SK-N-SH (cell line): ENCODE measurements at regions not wholly inside any gene's neighbourhood (a gene's known extent, or its start where the extent isn't known, plus 50 kb on each side); places are given as distances from the start of the nearest gene placed in this dataset.

ENCODE experiments used
- CTCF ChIA-PET: fragments of 300-600, 350-600 bp; formaldehyde crosslinking; extraction: SDS; loops from one replicate; lab custom pipeline; 2021; lab: Yijun Ruan, JAX
- POLR2A ChIA-PET: fragments of 350-600 bp; sonication (Branson Sonifier 250); formaldehyde crosslinking; extraction: SDS; loops from one replicate; lab custom pipeline; 2020; ENCODE audit warnings: antibody characterized with exemption, inconsistent platforms; lab: Yijun Ruan, JAX
- DNase-seq: peaks from one replicate; pipeline ENCODE4 v3.0.0; 2012
- H2AFZ ChIP-seq: fragments of 200-600 bp; sonication (generic); 2 replicates; pipeline ENCODE4 v1.8.1; 2016; ENCODE audit warnings: antibody characterized with exemption, mild to moderate bottlenecking, low read depth
- H3F3A ChIP-seq: fragments of 200-600 bp; sonication (generic); replicated peaks from 2 replicates; pipeline ENCODE3; 2016; ENCODE audit warnings: antibody characterized with exemption, mild to moderate bottlenecking; ENCODE audit not compliant: insufficient read depth
- H3K27ac ChIP-seq, 2 experiments: fragments of 200-500 bp in 1 of 2; fragments of 200-600 bp in 1 of 2; sonication (Bioruptor generic) in 1 of 2; sonication (generic), shearing (Covaris generic) in 1 of 2; 2 replicates each; pipeline versions ENCODE4 v1.5.1 to v1.6.1; 2014 to 2016; ENCODE audit warnings: low read depth in 2 of 2, inconsistent platforms in 1 of 2, low read length in 1 of 2, mild to moderate bottlenecking in 1 of 2, mixed read lengths in 1 of 2
- H3K27me3 ChIP-seq: fragments of 200-600 bp; sonication (generic), shearing (Covaris generic); 2 replicates; pipeline ENCODE4 v1.6.1; 2016; ENCODE audit warnings: mixed run types; ENCODE audit not compliant: insufficient read depth
- H3K36me3 ChIP-seq, 2 experiments: fragments of 200-500 bp in 1 of 2; fragments of 200-600 bp in 1 of 2; sonication (Bioruptor generic) in 1 of 2; sonication (generic) in 1 of 2; replicated peaks in 1 of 2; 2 replicates each; pipeline versions ENCODE3 to v1.5.1; 2014 to 2016; ENCODE audit warnings: low read length in 1 of 2, mild to moderate bottlenecking in 1 of 2; ENCODE audit not compliant: insufficient read depth in 2 of 2, control insufficient read depth in 1 of 2
- H3K4me1 ChIP-seq, 2 experiments: fragments of 200-500 bp in 1 of 2; fragments of 200-600 bp in 1 of 2; sonication (Bioruptor generic) in 1 of 2; sonication (generic), shearing (Covaris generic) in 1 of 2; 2 replicates each; pipeline versions ENCODE4 v1.5.1 to v1.6.1; 2014 to 2016; ENCODE audit warnings: low read depth in 1 of 2, low read length in 1 of 2, mixed run types in 1 of 2; ENCODE audit not compliant: insufficient read depth in 2 of 2, control insufficient read depth in 1 of 2
- H3K4me2 ChIP-seq: fragments of 200-600 bp; sonication (generic), shearing (Covaris generic); 2 replicates; pipeline ENCODE4 v1.6.1; 2017; ENCODE audit warnings: mixed run types
- H3K4me3 ChIP-seq, 2 experiments: fragments of 200-500 bp in 1 of 2; fragments of 200-600 bp in 1 of 2; sonication (Bioruptor generic) in 1 of 2; sonication (generic), shearing (Covaris generic) in 1 of 2; 2 replicates each; pipeline versions ENCODE4 v1.5.1 to v1.8.1; 2014 to 2016; ENCODE audit warnings: low read depth in 2 of 2, inconsistent platforms in 1 of 2, low read length in 1 of 2, mild to moderate bottlenecking in 1 of 2, mixed read lengths in 1 of 2, moderate library complexity in 1 of 2
- H3K79me2 ChIP-seq: fragments of 200-600 bp; sonication (generic); 2 replicates; pipeline ENCODE4 v1.8.1; 2017; ENCODE audit warnings: mild to moderate bottlenecking; ENCODE audit not compliant: insufficient read depth
- H3K9ac ChIP-seq: fragments of 200-600 bp; sonication (generic); 2 replicates; pipeline ENCODE4 v1.6.1; 2017; ENCODE audit warnings: mixed run types
- H3K9me2 ChIP-seq: fragments of 200-600 bp; sonication (generic); 2 replicates; pipeline ENCODE4 v1.6.1; 2017; ENCODE audit warnings: mixed run types
- H3K9me3 ChIP-seq: fragments of 200-600 bp; sonication (generic); 2 replicates; pipeline ENCODE4 v1.6.1; 2017; ENCODE audit warnings: mixed run types, mild to moderate bottlenecking, moderate library complexity
- H4K20me1 ChIP-seq: fragments of 200-600 bp; sonication (generic); 2 replicates; pipeline ENCODE4 v1.6.1; 2017; ENCODE audit warnings: mild to moderate bottlenecking, mixed run types; ENCODE audit not compliant: insufficient read depth
- CHD2 ChIP-seq: fragments of 150-350 bp; IDR thresholded peaks from 2 replicates; pipeline ENCODE4 v1.6.1; 2018; ENCODE audit warnings: low read length; ENCODE audit not compliant: partially characterized antibody
- ELF1 ChIP-seq: IDR thresholded peaks from 2 replicates; pipeline ENCODE4 v1.4.0; 2012
- FOSL2 ChIP-seq: IDR thresholded peaks from 2 replicates; pipeline ENCODE4 v1.4.0; 2012; ENCODE audit warnings: low read depth, mild to moderate bottlenecking, moderate library complexity, borderline replicate concordance
- FOXJ3 ChIP-seq: sonication (generic); formaldehyde crosslinking; IDR thresholded peaks from 2 replicates; pipeline ENCODE4 v1.5.1; 2020; ENCODE audit warnings: mild to moderate bottlenecking, missing genetic modification reagents
- GABPA ChIP-seq: IDR thresholded peaks from 2 replicates; pipeline ENCODE4 v1.4.0; 2012; ENCODE audit warnings: low read depth, mild to moderate bottlenecking
- GATA2 ChIP-seq: sonication (generic); formaldehyde crosslinking; IDR thresholded peaks from 2 replicates; pipeline ENCODE4 v1.5.0; 2020; ENCODE audit warnings: mild to moderate bottlenecking, missing genetic modification reagents
- JUND ChIP-seq: IDR thresholded peaks from 2 replicates; pipeline ENCODE4 v1.4.0; 2012
- MAX ChIP-seq: IDR thresholded peaks from 2 replicates; pipeline ENCODE4 v1.4.0; 2012; ENCODE audit warnings: low read depth
- MEF2A ChIP-seq: IDR thresholded peaks from 2 replicates; pipeline ENCODE4 v1.4.0; 2012; ENCODE audit warnings: low read depth, borderline replicate concordance
- MXI1 ChIP-seq: IDR thresholded peaks from 2 replicates; pipeline ENCODE4 v1.6.1; 2012; ENCODE audit warnings: mild to moderate bottlenecking, low read depth, low read length, improper control_type of control experiment
- NRF1 ChIP-seq: IDR thresholded peaks from 2 replicates; pipeline ENCODE4 v1.6.1; 2012; ENCODE audit warnings: low read depth, mild to moderate bottlenecking, low read length
- PBX3 ChIP-seq: IDR thresholded peaks from 2 replicates; pipeline ENCODE4; 2012
- REST ChIP-seq: IDR thresholded peaks from 2 replicates; pipeline ENCODE4 v1.6.1; 2012; ENCODE audit warnings: mild to moderate bottlenecking, low read depth, low read length, moderate library complexity
- TAF1 ChIP-seq: IDR thresholded peaks from 2 replicates; pipeline ENCODE4 v1.6.1; 2012; ENCODE audit warnings: low read depth, mild to moderate bottlenecking, low read length, moderate library complexity, borderline replicate concordance
- TCF12 ChIP-seq: IDR thresholded peaks from 2 replicates; pipeline ENCODE4 v1.4.0; 2012
- USF1 ChIP-seq: IDR thresholded peaks from 2 replicates; pipeline ENCODE4 v1.4.0; 2012; ENCODE audit warnings: low read depth, borderline replicate concordance
- USF2 ChIP-seq: fragments of 150-350 bp; IDR thresholded peaks from 2 replicates; pipeline ENCODE4 v1.6.1; 2017; ENCODE audit warnings: antibody characterized with exemption, low read length, low read depth, borderline replicate concordance
- WGBS: methylation state at CpG from one replicate; pipeline ENCODE4 v1.1.6; 2017; ENCODE audit warnings: low lambda C conversion rate; 5-methylcytosine and 5-hydroxymethylcytosine counted together

GRCh38 chr4:20574986-20575385 is 125.3 kb upstream of the PACRGL start:
- Histone ChIP-seq H3K27ac (no peak overlapping the region), H3K79me2 (no peaks in the 10 kb centered on the region), H3K9me3 (no peaks in the 10 kb centered on the region), H3K27me3 (no peaks in the 10 kb centered on the region), H3K36me3 (peaks cover 31 to 43% of the 10 kb centered on the region in 2 experiments), H3K4me1 (no peaks in the 10 kb centered on the region), H2AFZ (no peak overlapping the region), H3K9ac (no peak overlapping the region), H3K9me2 (no peaks in the 10 kb centered on the region), H3K4me2 (no peak overlapping the region), H3F3A (peaks cover 6% of the 10 kb centered on the region), H4K20me1 (no peaks in the 10 kb centered on the region), H3K4me3 (no peak overlapping the region)
- no peak for TF ChIP-seq NRF1
- no peak for TF ChIP-seq GATA2 (CRISPR knock-in tag)
- no peak for TF ChIP-seq MAX
- no peak for TF ChIP-seq CHD2
- TF ChIP-seq TAF1, result no peak
- TF ChIP-seq MXI1, result no peak
- no peak for TF ChIP-seq JUND
- DNase-seq, result no peak
- POLR2A ChIA-PET, result no interaction called here
- 100% methylated on average over 1 of the region's 1 CpG for WGBS
- CTCF ChIA-PET, result interaction anchor here (0.7 to 1.3 kb wide), 2 partner anchors 30 to 43 kb away, joined by 3 read pairs; no protein-coding TSS in a partner anchor

GRCh38 chr4:20575486-20575885 is 124.8 kb upstream of the PACRGL start:
- Histone ChIP-seq H2AFZ (no peak overlapping the region), H3K27me3 (no peaks in the 10 kb centered on the region), H3K79me2 (no peaks in the 10 kb centered on the region), H3K4me1 (no peaks in the 10 kb centered on the region), H3K36me3 (peaks cover 30 to 43% of the 10 kb centered on the region in 2 experiments), H3K4me3 (no peak overlapping the region)
- no peak for DNase-seq
- TF ChIP-seq REST (no peak), USF1 (no peak), FOSL2 (no peak), CHD2 (no peak), FOXJ3 (CRISPR knock-in tag) (no peak), TCF12 (no peak), PBX3 (no peak), MEF2A (no peak), GATA2 (CRISPR knock-in tag) (no peak), USF2 (no peak), ELF1 (no peak), GABPA (no peak)
- TF ChIP-seq, all 33 proteins: peak for 0
- Histone ChIP-seq H3K27ac (no peak overlapping the region), H3F3A (peaks cover 6% of the 10 kb centered on the region), H3K9ac (no peak overlapping the region), H3K4me2 (no peak overlapping the region), H3K9me3 (no peaks in the 10 kb centered on the region), H3K9me2 (no peaks in the 10 kb centered on the region), H4K20me1 (no peaks in the 10 kb centered on the region)
- CTCF ChIA-PET, result no interaction called here
- WGBS, result 88% methylated on average over 5 of the region's 5 CpGs
- POLR2A ChIA-PET, result no interaction called here
